GM23338 (cell line): ENCODE measurements at regions not wholly inside any gene's neighbourhood (a gene's known extent, or its start where the extent isn't known, plus 50 kb on each side); places are given as distances from the start of the nearest gene placed in this dataset.

Experiments used
- CREB1 ChIP-seq: fragments of 250-450 bp; sonication (Bioruptor Pico); IDR thresholded peaks from 2 replicates; pipeline ENCODE4 v1.5.0; 2020; ENCODE audit warnings: low read depth, mild to moderate bottlenecking, moderate library complexity
- ETS1 ChIP-seq: IDR thresholded peaks from 2 replicates; pipeline ENCODE4 v1.6.1; 2016; ENCODE audit warnings: antibody characterized with exemption
- EZH2 ChIP-seq: fragments of 200-600 bp; sonication (generic); IDR thresholded peaks from one replicate; pipeline ENCODE4 v1.8.0; 2017; ENCODE audit warnings: antibody characterized with exemption, mild to moderate bottlenecking, low read depth; ENCODE audit not compliant: unreplicated experiment
- EZH2phosphoT487 ChIP-seq: fragments of 200-600 bp; sonication (generic); IDR thresholded peaks from one replicate; pipeline ENCODE4 v1.8.1; 2018; ENCODE audit warnings: antibody characterized with exemption; ENCODE audit not compliant: unreplicated experiment
- JUNB ChIP-seq: IDR thresholded peaks from one replicate; pipeline ENCODE4 v1.6.1; 2016; ENCODE audit warnings: antibody characterized with exemption; ENCODE audit not compliant: unreplicated experiment
- NANOG ChIP-seq: IDR thresholded peaks from 2 replicates; pipeline ENCODE4 v1.6.1; 2016; ENCODE audit warnings: antibody characterized with exemption, borderline replicate concordance
- POLR2AphosphoS5 ChIP-seq: IDR thresholded peaks from 2 replicates; pipeline ENCODE4 v1.6.1; 2016; ENCODE audit warnings: antibody characterized with exemption, low read depth
- REST ChIP-seq: IDR thresholded peaks from one replicate; pipeline ENCODE4 v1.6.1; 2018; ENCODE audit warnings: antibody characterized with exemption; ENCODE audit not compliant: unreplicated experiment
- ZNF114 ChIP-seq: fragments of 250-450 bp; sonication (Bioruptor Pico); IDR thresholded peaks from 2 replicates; pipeline ENCODE4 v1.5.0; 2020; ENCODE audit warnings: mild to moderate bottlenecking, moderate library complexity
- ZNF331 ChIP-seq: fragments of 250-450 bp; sonication (Bioruptor Pico); IDR thresholded peaks from 2 replicates; pipeline ENCODE4 v1.5.0; 2020; ENCODE audit warnings: low read depth, mild to moderate bottlenecking, moderate library complexity
- TF ChIP-seq, protein P1 (sequence below), 2 experiments: fragments of 200-600 bp in 1 of 2; sonication (generic) in 1 of 2; conservative IDR thresholded peaks; 2 replicates each; pipeline versions ENCODE4 v1.5.1 to v1.6.1; 2016 to 2017; ENCODE audit warnings: antibody characterized with exemption in 2 of 2, low read depth in 2 of 2, mild to moderate bottlenecking in 2 of 2, moderate library complexity in 1 of 2

DNA sequence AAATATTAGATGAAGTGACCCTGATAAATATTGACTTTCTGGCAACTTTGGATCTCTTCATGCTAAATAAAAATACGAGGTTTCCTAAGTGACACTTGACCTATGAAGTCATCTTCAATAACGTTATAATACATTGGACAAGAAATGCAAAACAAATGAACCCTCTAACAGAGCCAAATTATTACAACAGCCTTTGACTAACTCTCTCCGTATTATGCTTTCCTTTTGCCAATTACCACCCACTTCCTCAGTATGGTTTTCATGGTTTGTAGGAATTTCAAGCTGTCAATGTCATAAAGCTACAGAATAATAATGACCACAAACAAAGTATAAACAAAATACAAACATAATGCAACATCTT, 210.5 kb downstream of the MOXD1 start:
- TF ChIP-seq EZH2phosphoT487 (no peak), POLR2AphosphoS5 (no peak), REST (no peak), EZH2 (no peak), CREB1 (CRISPR knock-in tag) (no peak), NANOG (no peak), ZNF331 (CRISPR knock-in tag) (no peak), JUNB (no peak), ETS1 (no peak), ZNF114 (CRISPR knock-in tag) (no peak)
- TF ChIP-seq, protein P1, sequence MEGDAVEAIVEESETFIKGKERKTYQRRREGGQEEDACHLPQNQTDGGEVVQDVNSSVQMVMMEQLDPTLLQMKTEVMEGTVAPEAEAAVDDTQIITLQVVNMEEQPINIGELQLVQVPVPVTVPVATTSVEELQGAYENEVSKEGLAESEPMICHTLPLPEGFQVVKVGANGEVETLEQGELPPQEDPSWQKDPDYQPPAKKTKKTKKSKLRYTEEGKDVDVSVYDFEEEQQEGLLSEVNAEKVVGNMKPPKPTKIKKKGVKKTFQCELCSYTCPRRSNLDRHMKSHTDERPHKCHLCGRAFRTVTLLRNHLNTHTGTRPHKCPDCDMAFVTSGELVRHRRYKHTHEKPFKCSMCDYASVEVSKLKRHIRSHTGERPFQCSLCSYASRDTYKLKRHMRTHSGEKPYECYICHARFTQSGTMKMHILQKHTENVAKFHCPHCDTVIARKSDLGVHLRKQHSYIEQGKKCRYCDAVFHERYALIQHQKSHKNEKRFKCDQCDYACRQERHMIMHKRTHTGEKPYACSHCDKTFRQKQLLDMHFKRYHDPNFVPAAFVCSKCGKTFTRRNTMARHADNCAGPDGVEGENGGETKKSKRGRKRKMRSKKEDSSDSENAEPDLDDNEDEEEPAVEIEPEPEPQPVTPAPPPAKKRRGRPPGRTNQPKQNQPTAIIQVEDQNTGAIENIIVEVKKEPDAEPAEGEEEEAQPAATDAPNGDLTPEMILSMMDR (conservative IDR thresholded peaks at IDR 0.05; ENCODE audit: low read depth in 2 of 2) = no peak
